ENCODE measurements at regions not wholly inside any gene's neighbourhood (a gene's known extent, or its start where the extent isn't known, plus 50 kb on each side); places are given as distances from the start of the nearest gene placed in this dataset.

DNA sequence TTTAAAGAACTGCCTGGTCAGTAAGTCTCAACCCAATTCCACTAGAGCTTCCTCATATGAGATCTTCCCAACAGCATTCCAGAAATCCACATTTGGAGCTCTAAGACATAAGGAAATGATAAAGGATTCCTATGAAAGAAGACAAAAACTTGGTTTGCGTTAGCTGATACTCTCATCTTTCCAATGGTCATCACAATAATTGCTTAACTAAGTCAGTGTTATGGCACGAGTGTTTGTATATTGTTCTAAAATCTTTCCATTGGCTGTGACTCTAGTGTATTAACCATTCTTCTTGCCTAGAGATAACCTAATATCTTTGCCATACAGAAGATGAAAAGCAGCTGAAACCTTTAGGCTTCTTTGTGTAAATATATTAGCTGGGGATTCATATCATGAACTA lies 289.0 kb downstream of the SNX13 start:
- no peak for TF ChIP-seq JUNB (CRISPR knock-in tag; IDR thresholded peaks at IDR 0.05; ENCODE audit: borderline replicate concordance)
- TF ChIP-seq PBX3 (CRISPR knock-in tag; IDR thresholded peaks at IDR 0.05; ENCODE audit: borderline replicate concordance): no peak
- TF ChIP-seq ZFP62 (CRISPR knock-in tag; IDR thresholded peaks at IDR 0.05): no peak
- no peak for TF ChIP-seq MTA1 (CRISPR knock-in tag; IDR thresholded peaks at IDR 0.05; ENCODE audit: borderline replicate concordance)
- no peak for TF ChIP-seq PHF8 (CRISPR knock-in tag; IDR thresholded peaks at IDR 0.05)
- TF ChIP-seq TRIM22 (IDR thresholded peaks at IDR 0.05): no peak
- no peak for TF ChIP-seq AKNA (CRISPR knock-in tag; IDR thresholded peaks at IDR 0.05; ENCODE audit: borderline replicate concordance)
- TF ChIP-seq THYN1 (CRISPR knock-in tag; IDR thresholded peaks at IDR 0.05; ENCODE audit: borderline replicate concordance, low read depth): no peak

Data from HepG2 (cell line).